NCI-H2196 treated with DMSO at 0.1 percent for 48 hours (cell line): ENCODE measurements at regions not wholly inside any gene's neighbourhood (a gene's known extent, or its start where the extent isn't known, plus 50 kb on each side); places are given as distances from the start of the nearest gene placed in this dataset.
"Not testable (repeated sequence)": the region's sequence is repeated elsewhere in the genome, so short reads cannot be mapped to it uniquely, and the experiment has no call there.

Experiments
- DNase-seq: peaks from one replicate; lab custom pipeline; 2025; ENCODE audit not compliant: unreplicated experiment; lab: John Stamatoyannopoulos, UW

DNA sequence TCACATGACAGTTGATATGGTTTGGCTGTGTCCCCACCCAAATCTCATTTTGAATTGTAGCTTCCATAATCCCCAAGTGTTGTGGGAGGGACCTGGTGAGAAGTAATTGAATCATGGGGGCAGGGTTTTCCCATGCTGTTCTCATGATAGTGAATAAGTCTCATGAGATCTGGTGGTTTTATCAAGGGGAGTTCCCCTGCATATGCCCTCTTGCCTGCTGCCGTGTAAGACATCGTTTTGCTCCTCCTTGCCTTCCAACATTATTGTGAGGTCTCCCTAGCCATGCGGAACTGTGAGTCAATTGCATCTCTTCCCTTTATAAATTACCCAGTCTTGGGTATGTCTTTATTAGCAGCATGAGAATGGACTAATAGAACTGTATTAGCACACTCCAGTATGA is 382.4 kb upstream of the PODXL start:
- DNase-seq: not testable (repeated sequence)

DNA sequence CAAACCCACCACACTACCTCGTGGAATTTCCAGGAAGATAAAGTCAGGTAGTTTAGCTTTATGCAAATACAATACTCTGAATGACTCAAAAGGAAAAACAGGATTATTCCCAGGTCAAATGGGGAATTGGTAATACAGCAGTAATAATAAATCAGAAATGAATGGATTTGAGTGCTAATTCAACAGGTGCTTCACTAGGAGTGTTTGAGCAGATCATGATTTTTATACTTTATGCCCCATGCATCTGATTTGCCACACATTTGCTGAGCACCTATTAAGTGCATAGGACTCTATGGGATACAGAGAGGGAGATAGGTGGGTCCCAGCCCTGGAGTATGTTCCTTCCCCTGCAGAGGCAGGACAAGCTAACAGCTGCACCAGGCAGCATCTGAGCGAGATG is 381.4 kb upstream of the PODXL start:
- DNase-seq: no peak

DNA sequence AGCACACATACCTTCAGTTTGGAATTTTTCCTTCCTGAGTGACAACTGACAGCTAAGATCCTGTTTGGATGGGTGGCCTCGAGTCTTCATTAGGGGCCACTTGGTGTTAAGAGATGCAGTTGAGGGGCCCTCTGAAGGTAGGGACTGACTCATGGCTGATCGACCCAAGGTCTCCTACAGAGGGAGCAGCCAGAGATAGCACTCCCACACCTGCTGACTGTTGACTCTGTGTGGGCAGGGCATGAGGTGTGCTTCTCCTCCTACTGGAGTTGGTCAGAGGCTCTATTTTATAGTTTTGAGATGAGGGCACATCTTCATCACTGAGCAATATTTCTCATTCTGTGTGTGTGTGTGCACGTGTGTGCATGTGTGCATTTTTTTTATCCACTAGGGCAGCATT is 378.8 kb upstream of the PODXL start:
- no peak for DNase-seq

DNA sequence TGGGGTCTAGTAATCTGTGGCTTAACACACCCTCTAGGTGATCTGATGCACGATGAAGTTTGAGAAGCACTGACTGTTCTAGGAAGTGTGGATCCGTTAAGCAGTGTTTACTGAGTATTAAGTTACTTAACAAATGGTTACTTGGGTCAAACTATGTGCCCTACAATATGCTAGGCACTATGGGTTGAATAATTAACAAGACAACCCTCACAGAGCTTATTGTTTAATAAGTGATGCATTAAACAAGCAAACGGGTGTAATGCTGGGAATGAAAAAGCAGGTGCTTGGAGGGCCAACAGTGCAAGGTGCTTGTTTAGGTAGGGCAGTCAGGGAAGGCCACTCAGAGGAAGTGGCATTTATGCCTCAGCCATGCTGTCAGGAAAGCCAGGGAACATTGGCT is 378.0 kb upstream of the PODXL start:
- DNase-seq: no peak

DNA sequence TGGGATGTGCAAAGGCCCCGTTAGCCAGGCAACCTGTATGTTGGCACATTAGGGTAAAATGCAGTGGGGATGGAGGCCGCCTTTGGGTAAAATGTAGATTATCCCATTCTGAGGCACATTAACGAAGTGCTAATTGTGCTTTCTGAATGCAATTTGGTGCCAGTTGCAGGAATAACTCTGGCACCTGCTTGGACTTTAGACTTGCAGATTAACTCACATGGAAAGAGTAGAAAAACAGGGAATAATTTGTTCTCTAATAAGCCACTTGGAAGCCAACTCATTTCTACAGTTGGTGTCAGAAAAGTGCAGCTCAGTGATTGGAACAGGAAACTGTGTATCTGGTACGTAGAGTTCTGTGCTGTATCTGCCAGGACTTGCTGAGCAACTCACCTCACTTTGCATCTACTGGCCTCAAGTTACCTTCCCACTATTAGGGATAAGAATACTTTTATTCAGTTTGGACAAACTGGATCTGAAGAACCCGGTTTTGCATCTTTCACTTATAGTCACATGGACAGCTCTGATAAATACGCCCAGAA is 377.4 kb upstream of the PODXL start:
- no peak for DNase-seq

DNA sequence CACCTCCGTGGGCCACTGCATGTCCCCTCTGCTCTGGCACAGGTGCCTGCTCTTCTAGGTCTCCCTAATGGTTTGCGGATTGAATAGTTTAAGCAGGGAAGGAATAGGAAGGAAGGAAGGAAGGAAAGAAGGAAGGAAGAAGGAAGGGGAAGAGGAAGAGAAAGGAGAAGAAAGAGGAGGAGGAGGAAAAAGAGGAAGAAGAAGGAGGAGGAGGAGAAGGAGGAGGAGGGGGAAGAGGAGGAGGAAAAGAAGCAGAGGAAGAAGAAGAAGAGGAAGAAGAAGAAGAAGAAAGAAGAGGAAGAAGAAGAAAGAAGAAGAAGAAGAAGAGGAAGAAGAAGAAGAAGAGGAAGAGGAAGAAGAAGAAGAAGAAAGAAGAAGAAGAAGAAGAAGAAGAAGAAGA is 376.8 kb upstream of the PODXL start:
- DNase-seq: not testable (repeated sequence)

DNA sequence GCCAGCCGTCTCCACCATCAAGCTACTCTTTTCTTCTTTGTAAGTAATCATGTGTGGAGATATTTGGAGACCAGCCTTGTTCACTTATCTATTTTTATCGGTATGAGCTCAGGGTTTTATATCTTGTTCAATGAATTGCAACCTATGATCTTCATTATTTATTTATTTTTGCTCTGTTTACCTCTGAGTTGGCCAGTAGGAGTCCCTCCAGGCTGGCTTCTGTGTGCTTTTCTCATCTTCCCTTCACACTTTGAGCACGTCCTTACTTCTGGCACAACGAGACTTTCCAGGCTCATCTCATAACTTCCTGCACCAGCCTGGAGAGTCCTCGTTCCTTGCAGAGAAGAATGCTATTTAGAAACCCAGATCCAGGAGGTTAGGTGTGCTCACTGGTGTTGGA is 375.8 kb upstream of the PODXL start:
- no peak for DNase-seq

DNA sequence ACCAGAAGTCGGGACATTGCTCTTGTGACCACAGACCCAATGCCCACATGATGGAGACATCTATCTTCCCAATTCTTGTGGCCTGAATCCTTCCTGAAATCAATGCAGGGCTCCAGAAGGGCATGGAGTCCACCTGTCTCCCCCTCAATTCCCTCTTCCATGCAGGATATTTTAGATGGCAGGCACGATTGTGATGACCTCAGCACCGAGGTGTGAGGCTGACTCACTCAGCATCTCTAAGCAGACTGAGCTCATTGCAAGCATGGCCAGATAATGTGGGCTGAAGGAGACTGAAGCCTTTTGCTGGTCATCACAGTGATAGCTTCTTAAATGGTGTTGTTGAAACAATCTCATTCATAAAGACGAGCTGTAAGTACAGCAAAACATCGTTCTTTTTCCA is 374.9 kb upstream of the PODXL start:
- no peak for DNase-seq

DNA sequence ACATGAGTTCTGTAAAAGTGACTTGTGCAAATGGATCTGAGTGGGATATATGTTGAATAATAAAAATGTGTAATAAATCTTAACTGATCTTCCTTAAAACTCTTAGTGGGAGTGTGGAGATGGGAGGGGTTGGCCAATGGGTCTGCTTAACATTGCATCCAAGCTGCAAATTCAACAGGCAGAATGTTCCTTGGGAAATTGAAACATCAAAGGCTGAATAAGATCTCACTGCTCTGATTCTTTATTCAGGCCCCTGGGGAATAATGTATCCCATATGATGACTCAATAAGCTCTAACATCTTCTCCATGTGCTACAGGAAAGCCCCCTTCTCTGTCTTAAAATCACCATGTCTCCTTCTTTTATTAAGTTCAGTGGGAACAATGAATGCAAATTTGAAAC is 373.2 kb upstream of the PODXL start:
- DNase-seq: no peak

DNA sequence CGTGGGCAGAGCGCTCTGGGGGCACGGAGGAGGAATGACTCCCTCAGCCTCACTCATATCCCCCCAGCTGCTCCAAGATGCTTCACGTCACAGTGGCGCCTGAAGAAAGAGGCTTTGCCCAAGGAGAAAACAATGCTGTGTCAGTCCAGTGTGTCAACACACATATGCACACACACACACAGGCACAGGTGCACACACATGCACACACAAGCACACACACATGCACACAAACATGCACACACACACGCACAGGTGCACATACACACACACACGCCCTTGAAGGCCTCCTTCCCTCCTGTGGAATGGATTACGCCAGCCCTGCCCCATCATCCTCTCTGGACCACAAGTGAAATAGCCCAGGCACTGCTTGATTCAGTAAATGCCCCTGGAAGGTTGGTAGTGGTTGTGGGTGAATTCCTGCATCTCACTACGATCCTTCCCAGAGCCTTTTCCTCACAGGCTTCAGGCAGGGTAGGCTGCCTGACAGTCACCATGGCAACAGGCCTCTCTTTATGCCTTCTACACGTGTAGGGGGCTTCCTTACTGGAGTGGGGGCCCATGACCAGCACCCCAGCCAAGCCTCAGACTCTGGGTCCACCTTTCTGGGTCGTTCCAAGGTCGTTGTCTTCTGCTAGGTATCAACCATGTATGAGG is 371.5 kb upstream of the PODXL start:
- no peak for DNase-seq

DNA sequence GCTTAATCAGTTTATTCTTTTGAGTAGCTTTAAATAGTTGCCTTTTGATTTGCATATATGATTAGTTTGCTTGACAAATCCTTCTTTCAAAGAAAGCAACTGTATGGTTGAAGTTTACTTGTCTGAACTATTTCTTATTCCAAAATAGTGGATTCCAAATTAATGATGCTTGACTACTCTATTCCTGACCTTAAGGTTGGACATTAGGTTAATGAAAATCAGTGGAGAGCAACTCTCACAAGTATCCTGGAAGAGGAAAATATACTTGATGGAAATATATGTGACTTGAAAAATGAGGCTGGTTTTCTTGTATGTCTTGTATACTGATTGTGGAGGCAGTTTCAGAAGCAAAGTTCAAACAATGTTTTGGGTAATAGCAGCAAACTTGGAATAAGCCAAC is 369.2 kb upstream of the PODXL start:
- DNase-seq: no peak

DNA sequence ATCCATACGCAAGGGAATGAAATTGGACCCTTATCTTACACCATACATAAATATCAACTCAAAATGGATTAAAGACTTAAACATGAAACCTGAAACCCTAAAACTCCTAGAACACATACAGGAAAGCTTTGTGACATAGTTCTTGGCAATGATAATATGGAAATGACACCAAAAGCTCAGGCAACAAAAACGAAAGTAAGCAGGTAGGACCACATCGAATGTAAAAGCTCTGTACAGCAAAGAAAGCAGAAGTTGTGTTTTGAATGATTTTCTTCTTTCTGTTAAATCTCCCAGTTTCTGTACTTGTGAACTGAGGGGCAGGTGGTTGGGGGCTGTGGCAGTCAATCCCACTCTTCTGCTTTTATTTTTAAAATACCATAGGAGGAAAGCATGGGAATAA is 368.4 kb upstream of the PODXL start:
- no peak for DNase-seq

DNA sequence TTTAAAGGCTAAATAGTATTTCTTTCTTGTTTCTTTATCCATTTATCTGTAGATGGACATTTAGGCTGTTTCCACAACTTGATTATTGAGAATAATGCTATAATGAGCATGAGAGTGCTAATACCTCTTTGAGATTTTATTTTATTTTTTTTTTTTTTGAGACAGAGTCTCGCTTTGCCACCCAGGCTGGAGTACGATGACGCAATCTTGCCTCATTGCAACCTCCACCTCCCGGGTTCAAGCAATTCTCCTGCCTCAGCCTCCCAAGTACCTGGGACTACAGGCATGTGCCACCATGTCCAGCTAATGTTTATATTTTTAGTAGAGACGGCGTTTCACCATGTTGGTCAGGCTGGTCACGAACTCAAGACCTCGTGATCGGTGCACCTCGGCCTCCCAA is 366.5 kb upstream of the PODXL start:
- DNase-seq: not testable (repeated sequence)

DNA sequence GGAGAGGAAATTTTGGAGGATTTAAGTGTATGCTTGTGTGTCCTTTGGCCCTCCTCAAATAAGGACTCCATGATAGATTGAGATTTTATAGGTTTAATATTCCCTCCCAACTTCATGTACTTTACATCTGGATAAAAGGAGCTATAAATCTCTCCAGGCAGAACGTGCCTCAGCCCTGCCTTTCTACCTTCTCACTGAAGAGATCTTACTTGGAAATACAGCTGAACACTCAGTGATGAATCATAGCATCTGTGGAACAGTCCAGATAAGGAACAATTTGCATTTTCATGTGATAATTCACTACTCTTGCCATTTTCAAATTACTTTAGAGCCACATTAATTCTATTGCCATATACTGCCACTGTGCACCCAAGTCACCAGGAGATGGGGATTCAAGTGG is 364.6 kb upstream of the PODXL start:
- no peak for DNase-seq

DNA sequence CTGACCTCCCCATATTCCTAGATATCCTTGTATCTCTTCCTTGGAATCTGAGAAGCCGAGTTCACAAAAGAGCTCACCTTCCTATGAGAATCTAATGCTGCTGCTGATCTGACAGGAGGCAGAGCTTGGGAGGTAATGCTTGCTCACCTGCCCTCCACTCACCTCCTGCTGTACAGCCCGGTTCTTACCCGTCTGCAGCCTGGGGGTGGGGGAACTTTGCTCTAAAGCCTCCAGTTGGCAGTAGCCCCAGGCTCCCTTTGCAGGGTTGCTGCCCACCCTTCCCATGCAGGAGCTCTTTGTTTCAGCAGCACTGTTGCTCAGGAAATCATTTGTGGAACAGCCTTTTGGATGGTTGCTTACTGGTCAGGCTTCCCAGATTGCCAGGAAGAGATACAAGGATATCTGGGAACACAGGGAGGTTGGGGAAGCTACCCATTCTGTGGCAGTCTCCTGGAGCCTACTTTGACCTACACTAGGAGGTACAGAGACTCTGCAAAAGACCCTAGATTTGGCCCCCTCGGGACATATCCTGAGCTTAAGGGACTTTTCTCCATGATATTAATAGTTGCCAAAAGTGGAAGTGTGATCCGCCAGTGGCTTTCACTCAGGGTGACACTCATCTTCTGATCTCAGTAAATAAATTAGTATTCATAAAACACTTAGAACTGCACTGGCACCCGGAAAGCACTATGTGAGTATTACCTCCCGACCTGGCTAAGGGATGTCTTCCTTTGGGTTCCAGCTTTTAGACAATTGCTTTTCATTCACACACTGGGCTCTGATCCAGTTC is 363.7 kb upstream of the PODXL start:
- no peak for DNase-seq

DNA sequence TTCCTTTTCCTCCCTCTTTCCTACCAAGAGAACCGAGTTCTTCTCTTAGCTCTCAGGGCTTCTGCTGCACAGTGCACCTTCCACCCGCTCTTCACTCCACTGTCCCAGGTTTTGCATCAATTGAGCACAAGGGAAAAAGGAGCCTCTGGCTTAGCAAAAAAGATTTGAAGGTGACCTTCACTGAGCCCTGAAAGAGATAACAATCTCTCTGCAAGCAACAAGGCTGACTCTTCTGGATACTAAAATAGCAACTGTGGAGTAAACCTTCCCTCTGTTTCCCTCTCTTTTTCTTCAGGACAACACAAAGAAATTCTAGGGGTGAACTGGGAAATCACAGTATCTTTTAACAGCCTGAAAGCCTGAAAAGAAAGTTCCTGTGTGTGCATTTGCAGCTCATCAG is 354.7 kb upstream of the PODXL start:
- DNase-seq: no peak

DNA sequence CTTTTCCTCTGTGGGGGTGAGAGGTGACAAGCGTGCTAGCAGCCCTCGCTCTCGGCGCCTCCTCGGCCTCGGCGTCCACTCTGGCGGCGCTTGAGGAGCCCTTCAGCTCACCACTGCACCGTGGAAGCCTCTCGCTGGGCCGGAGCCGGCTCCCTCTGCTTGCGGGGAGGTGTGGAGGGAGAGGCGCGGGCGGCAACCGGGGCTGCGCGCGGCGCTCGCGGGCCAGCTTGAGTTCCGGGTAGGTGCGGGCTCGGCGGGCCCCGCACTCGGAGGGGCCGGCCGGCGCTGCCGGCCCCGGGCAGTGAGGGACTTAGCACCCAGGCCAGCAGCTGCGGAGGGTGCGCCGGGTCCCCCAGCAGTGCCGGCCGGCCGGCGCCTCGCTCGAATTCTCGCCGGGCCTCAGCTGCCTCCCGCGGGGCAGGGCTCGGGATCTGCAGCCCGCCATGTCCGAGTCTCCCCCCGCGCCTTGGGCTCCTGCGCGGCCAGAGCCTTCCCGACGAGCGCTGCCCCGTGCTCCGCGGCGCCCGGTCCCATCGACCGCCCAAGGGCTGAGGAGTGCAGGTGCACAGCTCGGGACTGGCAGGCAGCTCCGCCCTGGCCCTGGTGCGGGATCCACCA is 352.8 kb upstream of the PODXL start:
- no peak for DNase-seq

DNA sequence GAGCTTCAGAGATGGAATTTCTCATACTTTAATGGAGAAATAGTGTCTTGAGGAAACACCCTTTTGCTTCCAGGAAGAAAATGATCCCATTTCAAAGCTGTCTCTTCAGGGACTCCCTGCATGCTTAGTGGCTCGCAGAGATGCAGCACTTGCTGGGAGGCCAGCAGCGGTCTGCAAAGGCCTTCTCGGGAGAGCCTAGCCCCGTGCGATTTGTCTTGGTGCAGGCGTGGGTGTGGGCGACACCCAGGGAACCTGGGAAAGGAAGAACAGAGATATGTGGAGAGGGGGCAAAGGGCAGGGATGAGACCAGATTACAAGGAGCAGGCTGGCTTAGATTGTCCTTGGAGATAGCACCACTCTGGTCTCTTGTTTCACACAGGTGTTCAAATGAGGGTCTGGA is 352.3 kb upstream of the PODXL start:
- no peak for DNase-seq

DNA sequence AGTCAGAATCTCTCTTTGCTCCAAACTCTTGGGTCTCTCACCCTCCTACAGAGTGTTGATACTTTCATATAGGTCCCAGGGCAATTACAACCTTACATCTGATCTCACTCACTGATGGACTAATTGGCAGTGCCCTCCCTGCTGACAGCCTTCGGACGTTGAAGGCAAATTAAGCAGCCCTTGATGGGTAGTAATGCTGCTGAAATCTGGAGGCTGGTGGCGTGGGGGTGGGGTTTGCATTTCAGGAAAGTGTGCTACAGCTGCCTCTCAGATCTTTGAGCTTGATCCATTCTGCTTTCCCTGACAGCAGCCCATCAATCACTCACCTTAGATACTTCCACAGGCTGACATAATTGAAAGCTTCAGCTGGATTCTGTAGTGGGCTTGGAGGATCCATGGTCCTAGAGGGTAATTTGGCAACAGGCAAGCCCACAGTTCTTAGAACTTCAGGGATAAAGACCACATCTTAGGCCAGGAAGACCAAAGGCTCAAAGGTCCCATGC is 349.1 kb upstream of the PODXL start:
- DNase-seq: no peak

DNA sequence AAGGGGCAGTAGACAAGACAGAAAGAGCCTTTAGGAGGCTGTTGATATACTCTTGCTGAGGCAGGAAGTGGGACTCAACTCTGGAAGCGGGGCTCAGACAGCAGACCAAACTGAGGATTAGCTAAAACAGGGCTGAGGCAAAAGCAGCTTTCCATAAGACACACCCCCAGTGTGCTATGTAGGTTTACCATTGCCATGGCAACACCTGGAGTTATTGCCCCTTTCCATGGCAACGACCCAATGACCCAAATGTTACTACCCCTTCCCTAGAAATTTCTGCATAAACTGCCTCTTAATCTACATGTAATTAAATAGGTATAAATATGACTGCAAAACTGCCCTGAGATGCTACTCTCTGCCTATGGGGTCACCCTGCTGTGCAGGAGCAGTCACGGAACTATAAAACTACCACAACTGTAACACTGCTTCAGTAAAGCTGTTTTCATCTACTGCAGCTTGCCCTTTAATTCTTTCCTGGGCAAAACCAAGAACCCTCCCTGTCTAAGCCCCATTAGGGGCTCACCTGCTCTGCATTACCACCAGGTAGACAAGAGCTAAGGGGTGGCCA is 348.4 kb upstream of the PODXL start:
- DNase-seq: no peak

DNA sequence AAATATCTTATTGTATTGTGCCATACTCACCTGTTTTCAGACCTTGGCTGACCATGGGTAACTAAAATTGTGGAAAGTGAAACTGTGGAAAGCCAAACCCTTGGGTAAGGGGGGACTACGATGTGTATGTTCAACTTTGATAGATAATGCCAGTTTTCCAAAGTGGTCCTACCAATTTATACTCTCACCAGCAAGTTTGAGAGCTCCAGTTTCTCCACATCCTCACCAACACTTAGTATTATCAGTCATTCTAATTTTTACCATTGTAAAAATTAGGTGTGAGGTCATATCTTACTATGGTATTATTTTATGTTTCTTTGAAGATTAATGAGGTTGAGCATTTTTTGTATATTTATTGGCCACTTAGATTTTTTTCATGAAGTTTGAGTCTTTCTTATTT is 346.9 kb upstream of the PODXL start:
- no peak for DNase-seq
